ENCODE measurements at regions not wholly inside any gene's neighbourhood (a gene's known extent, or its start where the extent isn't known, plus 50 kb on each side); places are given as distances from the start of the nearest gene placed in this dataset.

DNA sequence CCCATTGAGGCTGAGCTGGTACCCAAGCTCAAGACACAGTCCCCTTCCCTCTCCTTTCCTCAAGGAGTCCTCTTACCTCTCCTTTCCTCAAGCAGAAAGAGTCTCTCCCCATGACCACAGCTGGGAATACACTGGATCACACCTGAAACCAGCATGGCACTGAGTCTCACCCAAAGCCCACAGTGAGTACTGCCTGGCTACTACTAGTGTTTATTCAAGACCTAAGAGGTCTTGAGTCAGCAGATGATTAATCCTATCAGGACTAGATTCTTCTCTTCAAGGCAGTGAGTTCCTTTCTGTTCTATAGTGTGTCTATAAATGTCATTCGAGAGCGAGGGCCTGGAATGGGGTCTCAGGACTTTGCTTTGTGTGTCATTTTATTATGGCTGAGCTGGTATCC, 111.4 kb downstream of the METTL4 start:
- no peaks in the 10 kb centered on the region for H4K20me1 ChIP-seq (ENCODE audit: insufficient read depth)
- TF ChIP-seq NFIC (IDR thresholded peaks at IDR 0.05; ENCODE audit: borderline replicate concordance) (no peak), TEAD4 (IDR thresholded peaks at IDR 0.05; ENCODE audit: borderline replicate concordance, insufficient read depth) (no peak), RXRA (IDR thresholded peaks at IDR 0.05; ENCODE audit: borderline replicate concordance, low read depth) (no peak), POLR2AphosphoS5 (IDR thresholded peaks at IDR 0.05; ENCODE audit: low read depth, low read length) (no peak), FOXJ3 (CRISPR knock-in tag; IDR thresholded peaks at IDR 0.05) (no peak), FOSL2 (IDR thresholded peaks at IDR 0.05; ENCODE audit: borderline replicate concordance, low read depth) (no peak), ELF1 (IDR thresholded peaks at IDR 0.05) (no peak), RCOR1 (IDR thresholded peaks at IDR 0.05; ENCODE audit: low read length) (no peak), TAF1 (IDR thresholded peaks at IDR 0.05; ENCODE audit: borderline replicate concordance, low read depth, low read length) (no peak), FOXM1 (IDR thresholded peaks at IDR 0.05; ENCODE audit: low read depth) (no peak), SIN3A (IDR thresholded peaks at IDR 0.05; ENCODE audit: borderline replicate concordance, low read depth, low read length) (no peak), MXI1 (IDR thresholded peaks at IDR 0.05; ENCODE audit: low read depth, low read length) (no peak), PBX3 (IDR thresholded peaks at IDR 0.05) (no peak), CHD2 (IDR thresholded peaks at IDR 0.05; ENCODE audit: low read length, partially characterized antibody) (no peak), YY1 (IDR thresholded peaks at IDR 0.05; ENCODE audit: low read depth) (no peak), MEF2A (IDR thresholded peaks at IDR 0.05; ENCODE audit: borderline replicate concordance, low read depth) (no peak), GABPA (IDR thresholded peaks at IDR 0.05; ENCODE audit: low read depth) (no peak)
- TF ChIP-seq, protein P1, sequence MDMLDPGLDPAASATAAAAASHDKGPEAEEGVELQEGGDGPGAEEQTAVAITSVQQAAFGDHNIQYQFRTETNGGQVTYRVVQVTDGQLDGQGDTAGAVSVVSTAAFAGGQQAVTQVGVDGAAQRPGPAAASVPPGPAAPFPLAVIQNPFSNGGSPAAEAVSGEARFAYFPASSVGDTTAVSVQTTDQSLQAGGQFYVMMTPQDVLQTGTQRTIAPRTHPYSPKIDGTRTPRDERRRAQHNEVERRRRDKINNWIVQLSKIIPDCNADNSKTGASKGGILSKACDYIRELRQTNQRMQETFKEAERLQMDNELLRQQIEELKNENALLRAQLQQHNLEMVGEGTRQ (IDR thresholded peaks at IDR 0.05; ENCODE audit: borderline replicate concordance, low read depth, low read length), result no peak
- TF ChIP-seq, protein P2, sequence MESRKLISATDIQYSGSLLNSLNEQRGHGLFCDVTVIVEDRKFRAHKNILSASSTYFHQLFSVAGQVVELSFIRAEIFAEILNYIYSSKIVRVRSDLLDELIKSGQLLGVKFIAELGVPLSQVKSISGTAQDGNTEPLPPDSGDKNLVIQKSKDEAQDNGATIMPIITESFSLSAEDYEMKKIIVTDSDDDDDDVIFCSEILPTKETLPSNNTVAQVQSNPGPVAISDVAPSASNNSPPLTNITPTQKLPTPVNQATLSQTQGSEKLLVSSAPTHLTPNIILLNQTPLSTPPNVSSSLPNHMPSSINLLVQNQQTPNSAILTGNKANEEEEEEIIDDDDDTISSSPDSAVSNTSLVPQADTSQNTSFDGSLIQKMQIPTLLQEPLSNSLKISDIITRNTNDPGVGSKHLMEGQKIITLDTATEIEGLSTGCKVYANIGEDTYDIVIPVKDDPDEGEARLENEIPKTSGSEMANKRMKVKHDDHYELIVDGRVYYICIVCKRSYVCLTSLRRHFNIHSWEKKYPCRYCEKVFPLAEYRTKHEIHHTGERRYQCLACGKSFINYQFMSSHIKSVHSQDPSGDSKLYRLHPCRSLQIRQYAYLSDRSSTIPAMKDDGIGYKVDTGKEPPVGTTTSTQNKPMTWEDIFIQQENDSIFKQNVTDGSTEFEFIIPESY (IDR thresholded peaks at IDR 0.05; ENCODE audit: borderline replicate concordance, low read depth), result no peak
- WGBS (ENCODE audit: low lambda C conversion rate), result 41% methylated on average over 2 of the region's 2 CpGs
- H3K27ac ChIP-seq (ENCODE audit: low read depth in 2 of 2, low read length in 1 of 2), result no peak overlapping the region
- POLR2A ChIA-PET, result no interaction called here
- H3K36me3 ChIP-seq (replicated peaks in 1 of 2; ENCODE audit: control insufficient read depth in 1 of 2, insufficient read depth in 2 of 2, low read length in 1 of 2), result no peaks in the 10 kb centered on the region
- no peaks in the 10 kb centered on the region for H3K27me3 ChIP-seq (ENCODE audit: insufficient read depth)
- CTCF ChIA-PET, result no interaction called here
- H2AFZ ChIP-seq (ENCODE audit: low read depth), result no peak overlapping the region
- H3K4me1 ChIP-seq (ENCODE audit: control insufficient read depth in 1 of 2, insufficient read depth in 2 of 2, low read depth in 1 of 2, low read length in 1 of 2), result no peaks in the 10 kb centered on the region
- no peaks in the 10 kb centered on the region for H3K9me2 ChIP-seq
- H3K9ac ChIP-seq, result no peak overlapping the region
- no peak for DNase-seq
- no peak overlapping the region for H3K4me3 ChIP-seq (ENCODE audit: low read depth in 2 of 2, low read length in 1 of 2)
- no peaks in the 10 kb centered on the region for H3K9me3 ChIP-seq
- H3F3A ChIP-seq (replicated peaks; ENCODE audit: insufficient read depth), result no peaks in the 10 kb centered on the region
- H3K79me2 ChIP-seq (ENCODE audit: insufficient read depth), result no peaks in the 10 kb centered on the region
- no peak overlapping the region for H3K4me2 ChIP-seq

All from SK-N-SH (cell line).